H9 (cell line): ENCODE measurements at regions not wholly inside any gene's neighbourhood (a gene's known extent, or its start where the extent isn't known, plus 50 kb on each side); places are given as distances from the start of the nearest gene placed in this dataset.

Experiments
- DNase-seq: peaks from one replicate; pipeline ENCODE4 v3.0.0-alpha.2; 2017
- H2AFZ ChIP-seq: one replicate; pipeline ENCODE4 v1.6.1; 2013; ENCODE audit warnings: mild to moderate bottlenecking, low read length, control low read depth, moderate library complexity
- H2AK5ac ChIP-seq: 2 replicates; pipeline ENCODE4 v1.6.1; 2013; ENCODE audit warnings: low read length, control low read depth, mixed read lengths; ENCODE audit not compliant: insufficient read length
- H2BK120ac ChIP-seq: one replicate; pipeline ENCODE4 v1.6.1; 2013; ENCODE audit warnings: low read depth, mild to moderate bottlenecking, low read length, control low read depth, inconsistent platforms; ENCODE audit not compliant: poor library complexity, severe bottlenecking
- H2BK12ac ChIP-seq: 2 replicates; pipeline ENCODE4 v1.6.1; 2013; ENCODE audit warnings: low read length, control low read depth, mixed read lengths, low read depth; ENCODE audit not compliant: insufficient read length
- H2BK15ac ChIP-seq: 2 replicates; pipeline ENCODE4 v1.6.1; 2013; ENCODE audit warnings: low read depth, low read length, control low read depth
- H2BK20ac ChIP-seq: one replicate; pipeline ENCODE4 v1.6.1; 2013; ENCODE audit warnings: low read depth, mild to moderate bottlenecking, low read length, control low read depth, inconsistent platforms; ENCODE audit not compliant: poor library complexity, severe bottlenecking
- H2BK5ac ChIP-seq: 2 replicates; pipeline ENCODE4 v1.6.1; 2013; ENCODE audit warnings: low read length, control low read depth, mixed read lengths; ENCODE audit not compliant: insufficient read length
- H3K14ac ChIP-seq: 2 replicates; pipeline ENCODE4 v1.6.1; 2013; ENCODE audit warnings: low read length, control low read depth; ENCODE audit not compliant: insufficient read depth
- H3K18ac ChIP-seq: 2 replicates; pipeline ENCODE4 v1.6.1; 2013; ENCODE audit warnings: low read depth, mild to moderate bottlenecking, mixed read lengths, low read length, control low read depth; ENCODE audit not compliant: insufficient read length
- H3K23ac ChIP-seq: 2 replicates; pipeline ENCODE4 v1.6.1; 2013; ENCODE audit warnings: low read length, control low read depth, mixed read lengths, low read depth; ENCODE audit not compliant: insufficient read length
- H3K23me2 ChIP-seq: 2 replicates; pipeline ENCODE4 v1.6.1; 2013; ENCODE audit warnings: low read depth, mild to moderate bottlenecking, mixed read lengths, low read length, control low read depth; ENCODE audit not compliant: insufficient read length, poor library complexity, severe bottlenecking
- H3K27ac ChIP-seq: 2 replicates; pipeline ENCODE4 v1.5.1; 2013; ENCODE audit warnings: low read length, control low read depth, mixed read lengths, low read depth; ENCODE audit not compliant: insufficient read length
- H3K27me3 ChIP-seq: 2 replicates; pipeline ENCODE4 v1.6.1; 2013; ENCODE audit warnings: low read length, control low read depth, inconsistent platforms; ENCODE audit not compliant: insufficient read depth
- H3K4ac ChIP-seq: 2 replicates; pipeline ENCODE4 v1.6.1; 2013; ENCODE audit warnings: low read depth, mild to moderate bottlenecking, control low read depth, inconsistent platforms, low read length, moderate library complexity
- H3K4me1 ChIP-seq: 2 replicates; pipeline ENCODE4 v1.6.1; 2013; ENCODE audit warnings: low read length, control low read depth, inconsistent platforms; ENCODE audit not compliant: insufficient read depth
- H3K4me2 ChIP-seq: 2 replicates; pipeline ENCODE4 v1.6.1; 2013; ENCODE audit warnings: low read length, control low read depth, mixed read lengths; ENCODE audit not compliant: insufficient read length, insufficient read depth
- H3K56ac ChIP-seq: 2 replicates; pipeline ENCODE4 v1.6.1; 2013; ENCODE audit warnings: low read depth, mild to moderate bottlenecking, mixed read lengths, low read length, control low read depth; ENCODE audit not compliant: insufficient read length
- H3K79me1 ChIP-seq: 2 replicates; pipeline ENCODE4 v1.6.1; 2013; ENCODE audit warnings: low read depth, mild to moderate bottlenecking, moderate library complexity, low read length, control low read depth, inconsistent platforms; ENCODE audit not compliant: insufficient read depth, poor library complexity, severe bottlenecking
- H3K79me2 ChIP-seq: 2 replicates; pipeline ENCODE4 v1.6.1; 2013; ENCODE audit warnings: low read length, control low read depth, inconsistent platforms; ENCODE audit not compliant: insufficient read depth
- H3K9ac ChIP-seq: 2 replicates; pipeline ENCODE4 v1.6.1; 2013; ENCODE audit warnings: low read length, control low read depth, mixed read lengths; ENCODE audit not compliant: insufficient read length; ENCODE audit errors: extremely low read depth
- H3K9me3 ChIP-seq: one replicate; pipeline ENCODE4 v1.6.1; 2013; ENCODE audit warnings: low read depth, low read length, inconsistent platforms; ENCODE audit not compliant: control insufficient read depth
- H3T11ph ChIP-seq: one replicate; pipeline ENCODE4 v1.6.1; 2013; ENCODE audit warnings: mild to moderate bottlenecking, low read length, control low read depth, inconsistent platforms
- H4K20me1 ChIP-seq: one replicate; pipeline ENCODE4 v1.6.1; 2013; ENCODE audit not compliant: control insufficient read depth, insufficient read length, insufficient read depth
- H4K5ac ChIP-seq: 2 replicates; pipeline ENCODE4 v1.6.1; 2013; ENCODE audit warnings: low read depth, mild to moderate bottlenecking, mixed read lengths, low read length, control low read depth; ENCODE audit not compliant: insufficient read length
- H4K8ac ChIP-seq: replicated peaks from 2 replicates; pipeline ENCODE4 v1.6.1; 2013; ENCODE audit warnings: low read length, control low read depth, mixed read lengths, low read depth; ENCODE audit not compliant: insufficient read length
- H4K91ac ChIP-seq: 2 replicates; pipeline ENCODE4 v1.6.1; 2013; ENCODE audit warnings: low read depth, mild to moderate bottlenecking, moderate library complexity, mixed read lengths, low read length, control low read depth; ENCODE audit not compliant: insufficient read length
- H3K27ac Mint-ChIP-seq, 3 experiments: 2 replicates in 2 of 3; 3 replicates in 1 of 3; pipeline ENCODE4 v1.8.0; 2020 to 2021; ENCODE audit warnings: mixed read lengths in 3 of 3, mild to moderate bottlenecking in 1 of 3, moderate library complexity in 1 of 3
- H3K27me3 Mint-ChIP-seq: 2 replicates; pipeline ENCODE4 v1.8.0; 2021; ENCODE audit warnings: low read depth, mild to moderate bottlenecking, moderate library complexity, mixed read lengths
- H3K36me3 Mint-ChIP-seq, 3 experiments: 2 replicates in 2 of 3; 3 replicates in 1 of 3; pipeline ENCODE4 v1.8.0; 2020 to 2021; ENCODE audit warnings: low read depth in 3 of 3, mixed read lengths in 3 of 3; ENCODE audit not compliant: insufficient read depth in 1 of 3
- H3K4me1 Mint-ChIP-seq, 2 experiments: 2 replicates each; pipeline ENCODE4 v1.8.0; 2020; ENCODE audit warnings: mixed read lengths in 2 of 2
- H3K4me3 Mint-ChIP-seq, 2 experiments: 2 replicates in 1 of 2; 3 replicates in 1 of 2; pipeline ENCODE4 v1.8.0; 2020 to 2021; ENCODE audit warnings: mild to moderate bottlenecking in 2 of 2, mixed read lengths in 2 of 2, moderate library complexity in 1 of 2
- H3K9me3 Mint-ChIP-seq, 2 experiments: 2 replicates in 1 of 2; 3 replicates in 1 of 2; pipeline ENCODE4 v1.8.0; 2020; ENCODE audit warnings: mild to moderate bottlenecking in 2 of 2, mixed read lengths in 2 of 2, moderate library complexity in 1 of 2
- WGBS: extraction: QIAGEN DNeasy Blood & Tissue Kit; methylation state at CpG from one replicate; pipeline ENCODE4 v1.1.7; 2013; ENCODE audit warnings: missing lambda C conversion rate, low lambda C conversion rate, mixed read lengths; ENCODE audit not compliant: insufficient read length; ENCODE audit errors: extremely low coverage; 5-methylcytosine and 5-hydroxymethylcytosine counted together
- TF ChIP-seq, protein P1 (sequence below): fragments of 200-600 bp; sonication (generic); conservative IDR thresholded peaks from 3 replicates; pipeline ENCODE4 v1.8.0; 2021; ENCODE audit warnings: antibody characterized with exemption, mild to moderate bottlenecking

- Histone ChIP-seq H2BK120ac (no peak overlapping the region), H3K4ac (no peak overlapping the region), H3K23me2 (no peaks in the 10 kb centered on the region), H3K56ac (no peak overlapping the region), H3K79me1 (no peaks in the 10 kb centered on the region), H2BK12ac (no peak overlapping the region), H2AK5ac (no peak overlapping the region), H3K4me2 (no peak overlapping the region), H4K20me1 (no peaks in the 10 kb centered on the region), H3K23ac (no peak overlapping the region), H4K8ac (no peak overlapping the region), H3K4me1 (no peaks in the 10 kb centered on the region), H3K9me3 (no peaks in the 10 kb centered on the region), H3K9ac (no peak overlapping the region), H3K79me2 (no peaks in the 10 kb centered on the region), H4K91ac (no peak overlapping the region), H3K27me3 (no peaks in the 10 kb centered on the region), H3K27ac (no peak overlapping the region), H3K18ac (no peak overlapping the region), H3T11ph (no peak overlapping the region), H2BK5ac (no peak overlapping the region), H2AFZ (no peak overlapping the region), H2BK15ac (no peak overlapping the region), H2BK20ac (no peak overlapping the region), H3K14ac (no peak overlapping the region; the same call in 1 of the 2 replicates), H4K5ac (no peak overlapping the region)
- Mint-ChIP-seq H3K36me3 (peaks cover 5 to 8% (median 6%) of the 10 kb centered on the region in 3 experiments; a peak in 6 of 7 replicates), H3K9me3 (peaks cover 23 to 29% of the 10 kb centered on the region in 2 experiments), H3K4me3 (no peak overlapping the region), H3K27me3 (no peaks in the 10 kb centered on the region), H3K4me1 (peaks cover 5 to 8% of the 10 kb centered on the region in 2 experiments; a peak in 2 of 4 replicates), H3K27ac (no peak overlapping the region)
- no CpG with 5 or more reads among the region's 2 CpGs for WGBS
- TF ChIP-seq, protein P1, sequence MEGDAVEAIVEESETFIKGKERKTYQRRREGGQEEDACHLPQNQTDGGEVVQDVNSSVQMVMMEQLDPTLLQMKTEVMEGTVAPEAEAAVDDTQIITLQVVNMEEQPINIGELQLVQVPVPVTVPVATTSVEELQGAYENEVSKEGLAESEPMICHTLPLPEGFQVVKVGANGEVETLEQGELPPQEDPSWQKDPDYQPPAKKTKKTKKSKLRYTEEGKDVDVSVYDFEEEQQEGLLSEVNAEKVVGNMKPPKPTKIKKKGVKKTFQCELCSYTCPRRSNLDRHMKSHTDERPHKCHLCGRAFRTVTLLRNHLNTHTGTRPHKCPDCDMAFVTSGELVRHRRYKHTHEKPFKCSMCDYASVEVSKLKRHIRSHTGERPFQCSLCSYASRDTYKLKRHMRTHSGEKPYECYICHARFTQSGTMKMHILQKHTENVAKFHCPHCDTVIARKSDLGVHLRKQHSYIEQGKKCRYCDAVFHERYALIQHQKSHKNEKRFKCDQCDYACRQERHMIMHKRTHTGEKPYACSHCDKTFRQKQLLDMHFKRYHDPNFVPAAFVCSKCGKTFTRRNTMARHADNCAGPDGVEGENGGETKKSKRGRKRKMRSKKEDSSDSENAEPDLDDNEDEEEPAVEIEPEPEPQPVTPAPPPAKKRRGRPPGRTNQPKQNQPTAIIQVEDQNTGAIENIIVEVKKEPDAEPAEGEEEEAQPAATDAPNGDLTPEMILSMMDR: no peak
- no peak for DNase-seq
Measured at GRCh38 chr2:129274038-129274415, 705.4 kb upstream of the RAB6C start.
